Neutrophil (primary cell): ENCODE measurements at regions not wholly inside any gene's neighbourhood (a gene's known extent, or its start where the extent isn't known, plus 50 kb on each side); places are given as distances from the start of the nearest gene placed in this dataset.

Experiments
- H3K27ac ChIP-seq: fragments of 200-600 bp; sonication (generic); 2 replicates; pipeline ENCODE4 v1.5.1; 2016; ENCODE audit warnings: mild to moderate bottlenecking, moderate library complexity
- H3K27me3 ChIP-seq: fragments of 200-600 bp; sonication (generic); 2 replicates; pipeline ENCODE4 v1.6.0; 2016; ENCODE audit warnings: mild to moderate bottlenecking
- H3K36me3 ChIP-seq: fragments of 200-600 bp; sonication (generic); 2 replicates; pipeline ENCODE4 v1.5.1; 2017
- H3K4me1 ChIP-seq, 2 experiments: fragments of 200-600 bp in 1 of 2; sonication (generic) in 1 of 2; 1 replicate in 1 of 2; 2 replicates in 1 of 2; pipeline versions ENCODE4 v1.5.1 to v1.6.1; 2013 to 2016; ENCODE audit warnings: low read depth in 1 of 2, low read length in 1 of 2, mild to moderate bottlenecking in 1 of 2, moderate library complexity in 1 of 2; ENCODE audit not compliant: control insufficient read depth in 1 of 2, insufficient read depth in 1 of 2
- H3K4me3 ChIP-seq, 2 experiments: fragments of 200-600 bp in 1 of 2; sonication (generic) in 1 of 2; 1 replicate in 1 of 2; 2 replicates in 1 of 2; pipeline ENCODE4 v1.5.1; 2013 to 2016; ENCODE audit warnings: low read depth in 1 of 2, low read length in 1 of 2, mild to moderate bottlenecking in 1 of 2, moderate library complexity in 1 of 2
- H3K9me3 ChIP-seq: fragments of 200-600 bp; sonication (generic); 2 replicates; pipeline ENCODE4 v1.5.1; 2016
- TF ChIP-seq, protein P1 (sequence below): fragments of 200-600 bp; sonication (generic); IDR thresholded peaks from 2 replicates; pipeline ENCODE4 v1.5.1; 2016; ENCODE audit warnings: antibody characterized with exemption

DNA sequence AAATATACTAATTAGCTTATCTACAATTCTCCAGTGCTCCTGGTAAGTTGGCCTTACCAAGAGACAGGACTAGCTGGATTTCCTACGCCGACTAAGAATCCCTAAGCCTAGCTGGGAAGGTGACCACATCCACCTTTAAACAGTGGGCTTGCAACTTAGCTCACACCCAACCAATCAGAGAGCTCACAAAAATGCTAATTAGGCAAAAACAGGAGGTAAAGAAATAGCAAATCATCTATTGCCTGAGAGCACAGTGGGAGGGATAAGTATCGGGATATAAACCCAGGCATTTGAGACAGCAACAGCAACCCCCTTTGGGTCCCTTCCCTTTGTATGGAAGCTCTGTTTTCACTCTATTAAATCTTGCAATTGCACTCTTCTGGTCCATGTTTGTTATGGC lies 1025.0 kb downstream of the RAB28 start:
- Histone ChIP-seq H3K4me3 (no peak overlapping the region), H3K36me3 (no peaks in the 10 kb centered on the region), H3K4me1 (no peaks in the 10 kb centered on the region), H3K27me3 (no peaks in the 10 kb centered on the region), H3K27ac (no peak overlapping the region), H3K9me3 (no peaks in the 10 kb centered on the region)
- TF ChIP-seq, protein P1, sequence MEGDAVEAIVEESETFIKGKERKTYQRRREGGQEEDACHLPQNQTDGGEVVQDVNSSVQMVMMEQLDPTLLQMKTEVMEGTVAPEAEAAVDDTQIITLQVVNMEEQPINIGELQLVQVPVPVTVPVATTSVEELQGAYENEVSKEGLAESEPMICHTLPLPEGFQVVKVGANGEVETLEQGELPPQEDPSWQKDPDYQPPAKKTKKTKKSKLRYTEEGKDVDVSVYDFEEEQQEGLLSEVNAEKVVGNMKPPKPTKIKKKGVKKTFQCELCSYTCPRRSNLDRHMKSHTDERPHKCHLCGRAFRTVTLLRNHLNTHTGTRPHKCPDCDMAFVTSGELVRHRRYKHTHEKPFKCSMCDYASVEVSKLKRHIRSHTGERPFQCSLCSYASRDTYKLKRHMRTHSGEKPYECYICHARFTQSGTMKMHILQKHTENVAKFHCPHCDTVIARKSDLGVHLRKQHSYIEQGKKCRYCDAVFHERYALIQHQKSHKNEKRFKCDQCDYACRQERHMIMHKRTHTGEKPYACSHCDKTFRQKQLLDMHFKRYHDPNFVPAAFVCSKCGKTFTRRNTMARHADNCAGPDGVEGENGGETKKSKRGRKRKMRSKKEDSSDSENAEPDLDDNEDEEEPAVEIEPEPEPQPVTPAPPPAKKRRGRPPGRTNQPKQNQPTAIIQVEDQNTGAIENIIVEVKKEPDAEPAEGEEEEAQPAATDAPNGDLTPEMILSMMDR, result no peak

- H3K4me3 ChIP-seq, result no peak overlapping the region
- H3K9me3 ChIP-seq, result no peaks in the 10 kb centered on the region
- no peaks in the 10 kb centered on the region for H3K36me3 ChIP-seq
- TF ChIP-seq, protein P1, result no peak
- H3K27me3 ChIP-seq, result no peaks in the 10 kb centered on the region
- H3K4me1 ChIP-seq, result no peaks in the 10 kb centered on the region
- no peak overlapping the region for H3K27ac ChIP-seq
Observed at GRCh38 chr4:12458621-12459020, 1025.5 kb downstream of the RAB28 start.

GRCh38 chr4:12452291-12452690 lies 1023.6 kb upstream of the HS3ST1 start:
- H3K36me3 ChIP-seq, result no peaks in the 10 kb centered on the region
- no peaks in the 10 kb centered on the region for H3K27me3 ChIP-seq
- H3K27ac ChIP-seq, result no peak overlapping the region
- TF ChIP-seq, protein P1, result no peak
- H3K4me3 ChIP-seq, result no peak overlapping the region
- H3K9me3 ChIP-seq, result no peaks in the 10 kb centered on the region
- H3K4me1 ChIP-seq, result no peaks in the 10 kb centered on the region

DNA sequence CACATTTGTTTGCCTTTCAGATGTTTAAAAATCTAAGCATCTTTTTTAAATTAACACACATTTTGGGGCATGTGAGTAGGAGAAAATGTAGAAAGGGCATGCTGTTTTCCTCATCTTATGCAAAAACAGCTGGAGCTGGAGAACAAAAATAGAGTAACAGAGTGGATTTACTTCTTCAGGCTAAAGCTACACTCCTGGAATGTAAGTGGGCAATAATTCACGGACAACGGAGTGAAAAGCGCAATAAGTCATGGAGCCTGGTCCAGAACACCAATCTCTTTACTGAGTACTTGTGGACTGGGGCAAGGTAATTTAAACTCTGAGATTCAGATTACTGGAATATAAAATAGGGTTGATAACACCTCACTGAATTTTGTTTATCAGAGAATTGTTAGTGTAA lies 1018.8 kb upstream of the HS3ST1 start:
- H3K4me3 ChIP-seq, result no peak overlapping the region
- no peaks in the 10 kb centered on the region for H3K9me3 ChIP-seq
- H3K4me1 ChIP-seq, result no peaks in the 10 kb centered on the region
- TF ChIP-seq, protein P1, result no peak
- H3K27me3 ChIP-seq, result no peaks in the 10 kb centered on the region
- H3K36me3 ChIP-seq, result no peaks in the 10 kb centered on the region
- no peak overlapping the region for H3K27ac ChIP-seq

- no peaks in the 10 kb centered on the region for H3K4me1 ChIP-seq
- H3K9me3 ChIP-seq, result no peaks in the 10 kb centered on the region
- no peak overlapping the region for H3K27ac ChIP-seq
- no peaks in the 10 kb centered on the region for H3K27me3 ChIP-seq
- TF ChIP-seq, protein P1, result no peak
- H3K36me3 ChIP-seq, result no peaks in the 10 kb centered on the region
- H3K4me3 ChIP-seq, result no peak overlapping the region
Observed at GRCh38 chr4:12446657-12447185, 1018.0 kb upstream of the HS3ST1 start.

DNA sequence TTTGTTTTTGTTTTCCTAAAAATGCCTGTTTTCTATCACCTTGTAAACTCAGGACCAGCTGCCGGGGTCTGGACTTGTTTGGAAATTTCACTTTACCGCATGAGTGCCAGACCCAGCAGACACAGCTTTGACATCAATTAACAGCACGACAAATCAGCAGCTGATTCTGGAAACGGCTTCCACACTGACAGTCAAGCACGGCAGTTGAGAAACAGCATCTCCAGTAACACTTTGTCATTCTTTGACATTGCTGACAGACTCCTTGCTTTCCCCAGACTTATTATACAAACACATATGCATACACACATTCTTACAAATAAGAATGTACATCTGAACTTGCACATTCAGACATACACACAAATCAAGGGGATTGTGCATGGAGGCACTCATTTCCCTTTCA lies 1017.6 kb upstream of the HS3ST1 start:
- Histone ChIP-seq H3K27ac (no peak overlapping the region), H3K4me3 (no peak overlapping the region), H3K9me3 (no peaks in the 10 kb centered on the region), H3K4me1 (no peaks in the 10 kb centered on the region), H3K36me3 (no peaks in the 10 kb centered on the region), H3K27me3 (no peaks in the 10 kb centered on the region)
- TF ChIP-seq, protein P1, result no peak
